ENCODE measurements at regions not wholly inside any gene's neighbourhood (a gene's known extent, or its start where the extent isn't known, plus 50 kb on each side); places are given as distances from the start of the nearest gene placed in this dataset.

DNA sequence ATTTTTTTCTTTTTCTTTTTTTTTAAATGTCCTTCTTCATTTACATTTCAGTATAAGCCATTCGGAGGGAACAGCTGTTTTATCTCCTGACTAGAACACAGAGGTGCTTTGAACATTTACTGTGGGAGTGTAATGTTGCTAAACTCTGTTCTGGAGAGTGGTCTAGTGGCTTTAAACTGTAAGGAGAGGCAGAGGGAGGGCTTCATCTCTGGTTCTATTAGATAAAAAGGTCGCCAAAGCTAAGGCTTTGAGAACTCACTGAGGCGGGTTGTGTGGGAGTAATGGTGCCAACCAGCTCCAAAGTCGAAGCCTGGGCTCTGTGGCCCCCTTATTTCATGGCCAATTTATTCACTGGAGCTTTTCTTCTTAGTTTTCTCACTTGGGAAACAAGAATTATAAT, 133.2 kb downstream of the ANXA2 start:
- no peak for TF ChIP-seq FOXA1 (IDR thresholded peaks at IDR 0.05)
- no peak for TF ChIP-seq SP1 (IDR thresholded peaks at IDR 0.05)
- TF ChIP-seq ELF4 (IDR thresholded peaks at IDR 0.05) = no peak
- TF ChIP-seq SUZ12 (IDR thresholded peaks at IDR 0.05) = no peak
- no peak for TF ChIP-seq L3MBTL2 (conservative IDR thresholded peaks at IDR 0.05)
- no peak for TF ChIP-seq TARDBP (IDR thresholded peaks at IDR 0.05)
- TF ChIP-seq, protein P1, sequence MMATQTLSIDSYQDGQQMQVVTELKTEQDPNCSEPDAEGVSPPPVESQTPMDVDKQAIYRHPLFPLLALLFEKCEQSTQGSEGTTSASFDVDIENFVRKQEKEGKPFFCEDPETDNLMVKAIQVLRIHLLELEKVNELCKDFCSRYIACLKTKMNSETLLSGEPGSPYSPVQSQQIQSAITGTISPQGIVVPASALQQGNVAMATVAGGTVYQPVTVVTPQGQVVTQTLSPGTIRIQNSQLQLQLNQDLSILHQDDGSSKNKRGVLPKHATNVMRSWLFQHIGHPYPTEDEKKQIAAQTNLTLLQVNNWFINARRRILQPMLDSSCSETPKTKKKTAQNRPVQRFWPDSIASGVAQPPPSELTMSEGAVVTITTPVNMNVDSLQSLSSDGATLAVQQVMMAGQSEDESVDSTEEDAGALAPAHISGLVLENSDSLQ (IDR thresholded peaks at IDR 0.05) = no peak
